Endothelial cell of umbilical vein (primary cell): ENCODE measurements at regions not wholly inside any gene's neighbourhood (a gene's known extent, or its start where the extent isn't known, plus 50 kb on each side); places are given as distances from the start of the nearest gene placed in this dataset.

Experiments used
- BruUV-seq: library from RNA; stranded (reverse); fragments of 400-500 nt; replicated peaks from 2 replicates; lab custom pipeline; 2021; lab: Mats Ljungman, UMichigan
- CTCF ChIA-PET: fragments of 300-600, 350-600 bp; sonication (Branson Sonifier 250); formaldehyde crosslinking; loops from one replicate; lab custom pipeline; 2021; ENCODE audit warnings: antibody characterized with exemption, inconsistent platforms; lab: Charles Lee
- POLR2A ChIA-PET: fragments of 300-600, 350-600 bp; sonication (Branson Sonifier 250); formaldehyde crosslinking; loops from one replicate; lab custom pipeline; 2021; ENCODE audit warnings: antibody characterized with exemption, inconsistent platforms; lab: Charles Lee
- DNase-seq: peaks from one replicate; pipeline ENCODE4 v3.0.0-alpha.2; 2011; ENCODE audit warnings: low read depth, low spot score
- FAIRE-seq: peaks from 2 replicates; lab custom pipeline; 2011; peaks lifted over from hg19 to GRCh38; lab: Jason Lieb, UNC
- H2AFZ ChIP-seq: 2 replicates; pipeline ENCODE4 v1.6.0; 2012; ENCODE audit warnings: low read depth, low read length, control low read depth, inconsistent platforms
- H3K27ac ChIP-seq: 2 replicates; pipeline ENCODE4 v1.5.1; 2011; ENCODE audit warnings: low read depth, mild to moderate bottlenecking, control low read depth, low read length, moderate library complexity; ENCODE audit not compliant: insufficient read depth
- H3K27me3 ChIP-seq, 2 experiments: 2 replicates each; pipeline versions ENCODE4 v1.6.0 to v1.6.1; 2011; ENCODE audit warnings: low read length in 2 of 2, mixed read lengths in 1 of 2; ENCODE audit not compliant: control insufficient read depth in 2 of 2, insufficient read depth in 2 of 2
- H3K36me3 ChIP-seq, 2 experiments: 2 replicates in 1 of 2; 3 replicates in 1 of 2; pipeline ENCODE4 v1.5.1; 2011; ENCODE audit warnings: low read length in 2 of 2, mild to moderate bottlenecking in 1 of 2, moderate library complexity in 1 of 2; ENCODE audit not compliant: control insufficient read depth in 2 of 2, insufficient read depth in 2 of 2; ENCODE audit errors: extremely low read depth in 1 of 2
- H3K4me1 ChIP-seq: 3 replicates; pipeline ENCODE4 v1.5.1; 2011; ENCODE audit warnings: mild to moderate bottlenecking, low read length; ENCODE audit not compliant: control insufficient read depth, insufficient read depth; ENCODE audit errors: extremely low read depth
- H3K4me2 ChIP-seq: 2 replicates; pipeline ENCODE4 v1.6.1; 2011; ENCODE audit warnings: low read length, control low read depth, mixed read lengths; ENCODE audit not compliant: insufficient read depth
- H3K4me3 ChIP-seq, 3 experiments: fragments of 200-600 bp in 1 of 3; sonication (generic), shearing (Covaris generic) in 1 of 3; replicated peaks in 1 of 3; 2 replicates each; pipeline ENCODE4 v1.5.1; 2011 to 2016; ENCODE audit warnings: control low read depth in 3 of 3, low read length in 3 of 3, mild to moderate bottlenecking in 2 of 3, inconsistent platforms in 1 of 3, low read depth in 1 of 3, moderate library complexity in 1 of 3; ENCODE audit not compliant: insufficient read depth in 1 of 3
- H3K79me2 ChIP-seq: 2 replicates; pipeline ENCODE4 v1.6.0; 2012; ENCODE audit warnings: low read length, inconsistent platforms; ENCODE audit not compliant: control insufficient read depth, insufficient read depth
- H3K9ac ChIP-seq: replicated peaks from 2 replicates; pipeline ENCODE3; 2011; ENCODE audit warnings: low read length, control low read depth; ENCODE audit not compliant: insufficient read depth; ENCODE audit errors: extremely low read depth
- H3K9me1 ChIP-seq: replicated peaks from 3 replicates; pipeline ENCODE4 v1.6.0; 2011; ENCODE audit warnings: mild to moderate bottlenecking, low read length; ENCODE audit not compliant: control insufficient read depth, insufficient read depth; ENCODE audit errors: extremely low read depth
- H3K9me3 ChIP-seq: replicated peaks from 2 replicates; pipeline ENCODE4 v1.5.1; 2012; ENCODE audit warnings: low read length, inconsistent platforms; ENCODE audit not compliant: control insufficient read depth, insufficient read depth
- H4K20me1 ChIP-seq: replicated peaks from 2 replicates; pipeline ENCODE3; 2011; ENCODE audit warnings: mild to moderate bottlenecking, low read length; ENCODE audit not compliant: control insufficient read depth, insufficient read depth; ENCODE audit errors: extremely low read depth
- EZH2 ChIP-seq: IDR thresholded peaks from 2 replicates; pipeline ENCODE4 v1.6.1; 2012; ENCODE audit warnings: borderline replicate concordance, low read depth, mild to moderate bottlenecking, moderate library complexity, low read length, inconsistent platforms; ENCODE audit not compliant: severe bottlenecking
- FOS ChIP-seq: IDR thresholded peaks from 2 replicates; pipeline ENCODE4 v1.6.1; 2011; ENCODE audit warnings: mild to moderate bottlenecking, low read length, moderate library complexity, borderline replicate concordance; ENCODE audit not compliant: insufficient read depth
- GATA2 ChIP-seq: IDR thresholded peaks from 2 replicates; pipeline ENCODE4 v1.7.0; 2011; ENCODE audit warnings: low read depth, mild to moderate bottlenecking, moderate library complexity, mixed read lengths, low read length; ENCODE audit not compliant: insufficient read length, insufficient read depth
- JUN ChIP-seq: IDR thresholded peaks from 2 replicates; pipeline ENCODE4 v1.6.1; 2011; ENCODE audit warnings: borderline replicate concordance, low read depth; ENCODE audit not compliant: insufficient read length, insufficient read depth
- MYC ChIP-seq: IDR thresholded peaks from one replicate; pipeline ENCODE4 v1.6.1; 2011; ENCODE audit warnings: mild to moderate bottlenecking, low read depth, low read length
- POLR2A ChIP-seq: IDR thresholded peaks from 2 replicates; pipeline ENCODE4 v1.6.1; 2012; ENCODE audit warnings: low read depth, mild to moderate bottlenecking, control low read depth, low read length
- POLR2AphosphoS5 ChIP-seq: IDR thresholded peaks from 2 replicates; pipeline ENCODE4 v1.6.1; 2012; ENCODE audit warnings: low read depth, mild to moderate bottlenecking, control low read depth, low read length, moderate library complexity; ENCODE audit not compliant: insufficient read depth
- dilution Hi-C: fragments of 300-500 bp; cut with MboI; formaldehyde crosslinking; loops from one replicate; pipeline ENCODE4 v1.15.0; 2019; ENCODE audit warnings: low sequenced_read_pairs; ENCODE audit not compliant: extremely low pct_ligation_motif_present
- intact Hi-C: fragments of 100-400 bp; cut with micrococcal nuclease; formaldehyde crosslinking; loops from one replicate; pipeline ENCODE4 v1.10.0; 2022
- TF ChIP-seq, protein P1 (sequence below), 2 donors: IDR thresholded peaks; 1 replicate in 1 of 2; 2 replicates in 1 of 2; pipeline ENCODE4 v1.5.1; 2011; ENCODE audit warnings: low read length in 2 of 2, mild to moderate bottlenecking in 2 of 2, moderate library complexity in 2 of 2, control low read depth in 1 of 2, inconsistent platforms in 1 of 2, low read depth in 1 of 2; ENCODE audit not compliant: insufficient read depth in 1 of 2; ENCODE audit errors: extremely low read depth in 1 of 2
- TF ChIP-seq, protein P2 (sequence below): IDR thresholded peaks from 2 replicates; pipeline ENCODE4 v1.6.1; 2011; ENCODE audit not compliant: insufficient read depth, insufficient read length

- Histone ChIP-seq H4K20me1 (no peaks in the 10 kb centered on the region), H3K27me3 (no peaks in the 10 kb centered on the region), H3K9me1 (no peaks in the 10 kb centered on the region), H3K4me2 (no peak overlapping the region), H3K27ac (no peak overlapping the region), H3K4me3 (no peak overlapping the region), H3K4me1 (no peaks in the 10 kb centered on the region), H3K9me3 (peaks cover 4% of the 10 kb centered on the region), H3K36me3 (no peaks in the 10 kb centered on the region), H3K79me2 (no peaks in the 10 kb centered on the region), H2AFZ (no peak overlapping the region), H3K9ac (no peak overlapping the region)
- POLR2A ChIA-PET, result no interaction called here
- BruUV-seq, result no TSS peak
- FAIRE-seq (no peak), DNase-seq (no peak)
- intact Hi-C loops, result no loop called here
- CTCF ChIA-PET, result no interaction called here
- dilution Hi-C loops, result no loop called here
- TF ChIP-seq, protein P1, sequence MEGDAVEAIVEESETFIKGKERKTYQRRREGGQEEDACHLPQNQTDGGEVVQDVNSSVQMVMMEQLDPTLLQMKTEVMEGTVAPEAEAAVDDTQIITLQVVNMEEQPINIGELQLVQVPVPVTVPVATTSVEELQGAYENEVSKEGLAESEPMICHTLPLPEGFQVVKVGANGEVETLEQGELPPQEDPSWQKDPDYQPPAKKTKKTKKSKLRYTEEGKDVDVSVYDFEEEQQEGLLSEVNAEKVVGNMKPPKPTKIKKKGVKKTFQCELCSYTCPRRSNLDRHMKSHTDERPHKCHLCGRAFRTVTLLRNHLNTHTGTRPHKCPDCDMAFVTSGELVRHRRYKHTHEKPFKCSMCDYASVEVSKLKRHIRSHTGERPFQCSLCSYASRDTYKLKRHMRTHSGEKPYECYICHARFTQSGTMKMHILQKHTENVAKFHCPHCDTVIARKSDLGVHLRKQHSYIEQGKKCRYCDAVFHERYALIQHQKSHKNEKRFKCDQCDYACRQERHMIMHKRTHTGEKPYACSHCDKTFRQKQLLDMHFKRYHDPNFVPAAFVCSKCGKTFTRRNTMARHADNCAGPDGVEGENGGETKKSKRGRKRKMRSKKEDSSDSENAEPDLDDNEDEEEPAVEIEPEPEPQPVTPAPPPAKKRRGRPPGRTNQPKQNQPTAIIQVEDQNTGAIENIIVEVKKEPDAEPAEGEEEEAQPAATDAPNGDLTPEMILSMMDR (IDR thresholded peaks at IDR 0.05; ENCODE audit: extremely low read depth in 1 of 2, insufficient read depth in 1 of 2, low read depth in 1 of 2, low read length in 2 of 2), result no peak
- TF ChIP-seq EZH2 (no peak), MYC (no peak), GATA2 (no peak), JUN (no peak), POLR2A (no peak), FOS (no peak), POLR2AphosphoS5 (no peak)
- TF ChIP-seq, protein P2, sequence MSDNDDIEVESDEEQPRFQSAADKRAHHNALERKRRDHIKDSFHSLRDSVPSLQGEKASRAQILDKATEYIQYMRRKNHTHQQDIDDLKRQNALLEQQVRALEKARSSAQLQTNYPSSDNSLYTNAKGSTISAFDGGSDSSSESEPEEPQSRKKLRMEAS, result no peak
Observed at GRCh38 chr16:17988839-17989238, 347.7 kb downstream of the NPIPA8 start.
